HUDEP-2 (cell line): ENCODE measurements at regions not wholly inside any gene's neighbourhood (a gene's known extent, or its start where the extent isn't known, plus 50 kb on each side); places are given as distances from the start of the nearest gene placed in this dataset.
"Not testable (repeated sequence)": the region's sequence is repeated elsewhere in the genome, so short reads cannot be mapped to it uniquely, and the experiment has no call there.

ENCODE experiments used
- DNase-seq, 76 experiments: peaks; one replicate each; lab custom pipeline; 2025; ENCODE audit not compliant: unreplicated experiment in 76 of 76; lab: John Stamatoyannopoulos, UW

DNA sequence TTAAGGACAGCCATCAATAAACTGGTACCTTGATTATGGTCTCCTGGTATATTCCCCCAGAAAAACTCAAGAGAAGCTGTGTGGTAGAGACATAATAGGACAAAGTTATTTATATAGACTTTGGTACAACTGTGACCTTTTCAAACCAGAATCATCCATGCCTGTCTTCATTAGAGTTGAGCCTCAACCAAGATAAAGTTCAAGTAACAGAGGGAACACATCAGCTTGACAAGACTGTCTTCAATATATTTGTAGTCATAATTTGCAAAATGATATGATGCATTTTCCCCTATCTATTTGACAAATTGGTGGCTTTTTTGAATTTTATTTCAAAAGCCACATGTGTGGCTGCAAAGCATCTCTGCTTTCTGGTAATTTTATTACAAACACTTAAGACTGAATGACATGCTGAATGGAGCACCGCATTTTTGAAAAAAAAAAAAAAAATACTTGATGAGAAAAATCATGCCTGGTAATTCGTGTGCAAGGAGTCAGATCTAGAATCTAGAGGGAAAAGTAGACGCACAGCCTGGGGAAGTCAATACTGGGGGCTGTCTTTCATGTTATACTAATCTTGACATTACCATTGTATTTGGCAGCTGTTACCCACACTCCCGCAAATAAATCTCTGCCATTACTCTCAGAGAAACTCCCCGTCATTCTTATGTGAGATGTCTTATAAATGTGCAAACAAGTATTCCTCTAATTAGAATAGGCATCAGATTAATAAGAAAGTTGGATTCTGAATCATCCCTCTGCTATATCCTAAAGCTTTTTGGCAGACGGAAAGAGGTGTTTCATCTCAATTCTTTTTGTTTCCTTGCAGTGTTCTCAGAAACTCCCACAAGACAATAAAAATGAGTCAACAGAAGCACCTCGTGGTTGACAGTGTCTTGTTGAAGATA lies 554.8 kb upstream of the CBLB start:
- DNase-seq, result no peak

DNA sequence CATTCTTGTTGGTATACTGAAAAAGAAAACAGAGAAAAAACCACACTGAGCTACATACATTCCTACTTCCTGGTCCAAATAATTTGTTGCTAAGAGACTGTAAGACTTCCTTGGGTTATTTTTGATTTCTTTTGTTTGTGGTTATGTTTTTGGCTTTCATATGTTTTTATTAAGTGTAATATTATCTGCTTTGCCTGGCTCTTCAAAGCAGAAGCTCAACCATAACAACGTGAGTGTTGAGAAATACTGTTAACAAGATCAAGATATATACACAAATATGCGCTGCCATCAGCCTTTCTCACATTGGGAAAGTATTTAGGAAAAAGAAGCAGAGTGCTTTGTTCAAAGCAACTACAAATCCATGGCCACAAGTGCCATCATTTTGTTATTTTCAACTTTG lies 556.2 kb upstream of the CBLB start:
- DNase-seq, result no peak

DNA sequence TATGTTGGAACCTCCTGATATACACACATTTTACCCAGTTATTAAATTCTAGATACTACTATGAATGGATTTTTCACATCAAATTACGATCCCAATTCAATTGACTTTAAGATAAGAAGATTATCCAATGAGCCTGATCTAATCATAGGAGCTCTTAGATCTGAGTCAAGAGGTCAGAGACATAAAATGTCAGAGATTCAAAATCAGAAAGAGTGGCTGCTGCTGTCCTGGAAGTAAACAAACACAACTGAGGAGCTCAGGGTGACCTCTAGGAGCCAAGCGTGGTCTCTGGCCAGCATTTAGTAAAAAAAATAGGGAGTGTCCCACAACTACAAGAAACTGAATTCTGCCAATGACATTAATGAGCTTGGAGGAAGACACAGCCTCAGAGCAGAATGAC lies 557.1 kb upstream of the CBLB start:
- DNase-seq, result no peak

DNA sequence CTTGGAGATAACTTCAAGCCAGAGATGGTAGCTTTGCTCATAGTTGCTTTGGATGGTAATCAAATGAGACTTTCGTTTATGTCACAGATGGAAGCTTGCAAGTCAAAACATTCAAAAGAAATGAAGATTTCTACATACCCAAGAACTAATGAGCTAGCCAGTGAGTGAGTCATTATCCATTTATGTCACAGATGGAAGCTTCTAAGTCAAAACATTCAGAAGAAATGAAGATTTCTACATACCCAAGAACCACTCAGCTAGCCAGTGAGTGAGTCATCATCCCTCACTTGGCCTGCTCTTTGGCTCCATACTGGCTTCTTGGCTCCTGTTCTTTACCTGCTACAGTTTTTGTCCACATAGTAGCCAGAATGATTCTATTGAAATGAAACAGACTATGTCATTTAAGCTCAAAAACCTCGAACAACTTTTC lies 559.8 kb upstream of the CBLB start:
- DNase-seq, result no peak

DNA sequence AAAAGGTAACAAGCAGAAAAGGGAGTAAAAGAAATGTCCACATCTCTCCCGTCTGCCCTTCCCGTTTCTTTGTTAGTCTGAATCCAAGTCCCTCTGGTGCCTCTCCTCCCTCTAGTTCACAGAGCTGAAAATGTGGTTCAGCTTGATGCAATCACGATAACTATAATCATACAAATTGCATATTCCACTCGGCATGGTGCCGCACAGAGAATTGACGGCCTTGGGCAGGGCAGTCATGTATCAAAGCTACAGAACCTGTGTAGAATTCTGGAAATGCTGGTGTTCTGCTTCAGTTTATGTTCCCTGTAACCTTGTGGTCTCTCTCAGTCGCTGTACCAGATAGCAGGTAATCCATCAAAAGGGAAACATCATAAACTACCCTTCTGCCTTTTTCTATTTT lies 562.9 kb upstream of the CBLB start:
- DNase-seq, result no peak

DNA sequence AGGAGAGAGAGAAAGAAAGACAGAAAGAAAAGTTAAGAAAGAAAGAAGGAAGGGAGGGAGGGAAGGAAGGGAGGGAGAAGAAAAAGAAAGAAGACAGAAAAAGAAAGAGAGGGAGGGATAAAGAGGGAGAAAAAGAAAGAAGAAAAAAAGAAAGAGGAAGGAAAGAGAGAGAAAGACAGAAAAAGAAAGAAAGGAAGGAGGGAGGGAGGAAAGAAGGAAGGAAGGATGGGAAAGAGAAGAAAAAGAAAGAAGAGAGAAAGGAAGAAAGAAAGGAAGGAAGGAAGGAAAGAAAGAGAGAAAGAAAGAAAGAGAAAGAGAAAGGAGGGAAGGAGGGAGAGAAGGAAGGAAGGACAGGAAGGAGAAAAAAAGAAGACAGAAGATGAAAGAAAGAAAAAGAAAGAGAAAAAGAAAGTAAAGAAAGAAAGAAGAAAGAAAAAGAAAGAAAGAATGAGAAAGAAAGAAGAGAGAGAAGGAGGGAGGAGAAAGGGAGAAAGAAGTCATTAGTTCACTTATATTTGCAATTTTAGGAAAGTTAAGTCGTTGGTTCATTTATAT lies 567.2 kb upstream of the CBLB start:
- DNase-seq, result no peak

DNA sequence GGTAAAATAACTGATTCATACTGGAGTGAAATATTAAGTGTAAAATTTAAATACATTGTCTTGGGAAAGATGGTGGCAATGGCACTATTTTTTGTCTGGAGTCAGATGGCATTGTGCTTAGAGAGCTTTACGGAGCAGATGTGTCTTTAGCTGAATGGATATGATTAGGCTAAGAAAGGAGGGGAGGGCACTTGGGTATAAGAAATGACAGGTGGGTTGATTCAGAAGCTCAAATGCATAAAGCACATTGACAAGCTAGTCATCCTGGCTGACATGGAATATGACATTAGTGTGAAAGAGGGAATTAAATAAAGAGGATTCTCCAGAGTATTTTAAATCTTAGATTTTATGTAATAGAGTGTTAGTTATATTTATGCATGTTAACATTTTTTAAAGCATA lies 570.1 kb upstream of the CBLB start:
- DNase-seq, result no peak

DNA sequence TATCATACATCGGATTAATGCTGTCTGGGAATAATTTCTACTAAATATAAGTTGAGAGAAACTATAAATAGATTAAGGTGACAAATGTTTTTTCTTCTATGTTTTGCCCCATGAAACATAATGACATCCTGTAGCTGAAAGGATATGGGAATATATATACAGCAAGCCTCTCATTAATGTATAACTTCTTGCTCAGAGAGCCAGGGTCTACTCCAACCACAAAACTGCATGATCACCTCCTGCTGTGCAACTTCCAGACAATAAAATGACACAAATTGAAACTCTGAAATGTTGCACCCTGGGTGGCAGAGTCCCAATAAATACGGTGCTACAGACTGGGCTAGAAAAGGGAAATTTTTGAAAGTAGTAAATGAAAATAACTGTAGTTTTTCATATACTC lies 571.9 kb upstream of the CBLB start:
- no peak for DNase-seq

DNA sequence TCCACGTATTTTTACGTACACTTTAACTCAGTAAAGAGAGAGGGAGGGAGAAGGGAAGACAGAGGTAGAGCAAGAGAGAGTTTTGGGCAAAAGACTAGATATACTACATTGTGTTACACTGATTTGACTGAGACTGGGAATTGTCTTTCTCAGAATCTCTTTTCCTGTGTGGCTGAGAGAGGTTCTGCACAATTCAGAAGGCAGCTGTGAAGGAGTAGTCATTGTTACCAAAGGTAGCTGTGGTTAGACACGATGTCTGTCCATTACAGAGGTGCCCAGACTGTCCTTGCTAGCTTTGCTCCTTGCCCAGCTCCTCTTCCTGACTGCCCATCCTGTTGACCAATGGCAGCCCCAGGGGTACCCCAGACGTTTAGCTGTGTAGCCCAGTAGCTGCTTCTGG lies 577.5 kb upstream of the CBLB start:
- DNase-seq, result no peak

DNA sequence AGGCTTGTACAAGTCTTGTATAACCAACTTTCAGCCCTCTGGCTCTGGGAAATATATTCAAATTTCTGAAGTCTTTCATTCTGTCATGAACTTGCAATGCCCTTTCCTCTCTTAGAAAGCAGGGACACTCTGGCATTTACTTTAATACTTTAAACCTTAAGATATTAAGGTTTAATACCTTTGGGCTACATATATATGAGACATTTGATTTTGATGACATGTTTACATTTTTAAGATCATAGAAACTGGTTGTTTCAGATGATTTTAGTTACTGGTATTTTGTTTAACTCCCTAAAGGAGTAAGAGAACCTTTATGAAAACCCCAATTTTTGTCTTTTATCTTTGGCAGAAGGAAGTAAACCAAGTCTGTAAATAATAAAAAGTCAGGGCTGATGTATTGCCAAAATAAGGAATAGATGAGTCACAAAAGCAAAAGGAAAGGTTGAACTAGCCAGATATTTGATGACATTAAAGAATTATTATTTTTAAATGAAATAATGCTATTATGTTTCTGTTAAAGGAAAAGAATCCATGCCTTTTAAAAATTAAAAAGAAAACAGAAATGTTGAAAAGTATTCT lies 579.0 kb upstream of the CBLB start:
- DNase-seq, result no peak

DNA sequence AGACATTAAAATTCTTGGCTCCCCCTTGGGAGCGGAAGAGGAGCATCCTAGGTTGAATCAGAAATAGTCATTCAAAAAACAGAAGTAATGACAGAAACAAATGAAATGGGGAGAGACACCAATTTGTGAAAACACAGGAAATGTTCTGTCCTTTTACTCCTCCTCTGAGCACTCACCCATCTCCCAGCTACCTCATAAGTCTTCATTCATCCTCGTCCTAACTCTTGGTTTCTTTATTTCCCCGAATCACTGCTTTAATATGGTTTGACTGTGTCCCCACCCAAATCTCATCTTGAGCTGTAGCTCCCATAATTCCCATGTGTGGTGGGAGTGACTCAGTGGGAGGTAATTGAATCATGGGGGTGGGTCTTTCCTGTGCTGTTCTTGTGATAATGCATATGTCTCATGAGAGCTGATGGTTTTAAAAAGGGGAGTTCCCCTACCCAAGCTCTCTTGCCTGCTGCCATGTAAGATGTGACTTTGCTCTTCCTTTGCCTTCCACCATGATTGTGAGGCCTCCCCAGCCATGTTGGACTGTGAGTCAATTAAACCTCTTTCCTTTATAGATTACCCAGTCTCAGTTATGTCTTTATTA lies 579.7 kb upstream of the CBLB start:
- not testable (repeated sequence) for DNase-seq

DNA sequence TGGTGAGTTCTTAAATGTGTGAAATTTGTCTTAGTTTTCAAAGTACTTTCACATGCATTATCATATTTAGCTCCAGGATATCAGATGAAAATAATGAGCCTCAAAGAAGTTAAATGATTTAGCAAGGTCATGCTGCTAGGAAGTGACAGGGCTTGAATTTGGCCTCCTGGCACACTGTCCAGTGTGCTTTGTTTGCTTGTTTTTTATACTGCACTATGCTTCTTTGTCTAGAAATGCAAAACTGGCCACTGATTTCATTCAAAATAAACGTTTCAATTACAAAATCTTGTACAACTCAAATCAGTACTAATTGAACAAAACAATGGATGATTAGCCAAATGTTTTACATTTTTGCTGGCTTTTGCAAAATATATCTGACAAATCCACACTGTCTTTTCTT lies 583.3 kb upstream of the CBLB start:
- no peak for DNase-seq

DNA sequence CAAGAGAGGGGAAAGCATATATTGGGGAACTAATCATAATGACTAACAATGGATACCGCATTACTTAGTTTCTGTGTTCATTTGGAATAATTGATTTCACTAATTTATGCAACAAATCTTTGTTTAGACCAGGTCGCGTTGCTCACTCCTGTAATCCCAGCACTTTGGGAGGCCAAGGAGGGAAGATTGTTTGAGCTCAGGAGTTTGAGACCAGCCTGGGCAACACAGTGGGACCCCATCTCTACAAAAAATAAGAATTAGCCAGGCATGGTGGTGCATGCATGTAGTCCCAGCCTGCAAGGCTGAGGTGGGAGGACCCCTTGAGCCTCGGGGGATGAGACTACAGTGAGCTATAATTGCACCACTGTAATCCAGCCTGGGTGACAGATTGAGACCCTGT lies 585.7 kb upstream of the CBLB start:
- no peak for DNase-seq

DNA sequence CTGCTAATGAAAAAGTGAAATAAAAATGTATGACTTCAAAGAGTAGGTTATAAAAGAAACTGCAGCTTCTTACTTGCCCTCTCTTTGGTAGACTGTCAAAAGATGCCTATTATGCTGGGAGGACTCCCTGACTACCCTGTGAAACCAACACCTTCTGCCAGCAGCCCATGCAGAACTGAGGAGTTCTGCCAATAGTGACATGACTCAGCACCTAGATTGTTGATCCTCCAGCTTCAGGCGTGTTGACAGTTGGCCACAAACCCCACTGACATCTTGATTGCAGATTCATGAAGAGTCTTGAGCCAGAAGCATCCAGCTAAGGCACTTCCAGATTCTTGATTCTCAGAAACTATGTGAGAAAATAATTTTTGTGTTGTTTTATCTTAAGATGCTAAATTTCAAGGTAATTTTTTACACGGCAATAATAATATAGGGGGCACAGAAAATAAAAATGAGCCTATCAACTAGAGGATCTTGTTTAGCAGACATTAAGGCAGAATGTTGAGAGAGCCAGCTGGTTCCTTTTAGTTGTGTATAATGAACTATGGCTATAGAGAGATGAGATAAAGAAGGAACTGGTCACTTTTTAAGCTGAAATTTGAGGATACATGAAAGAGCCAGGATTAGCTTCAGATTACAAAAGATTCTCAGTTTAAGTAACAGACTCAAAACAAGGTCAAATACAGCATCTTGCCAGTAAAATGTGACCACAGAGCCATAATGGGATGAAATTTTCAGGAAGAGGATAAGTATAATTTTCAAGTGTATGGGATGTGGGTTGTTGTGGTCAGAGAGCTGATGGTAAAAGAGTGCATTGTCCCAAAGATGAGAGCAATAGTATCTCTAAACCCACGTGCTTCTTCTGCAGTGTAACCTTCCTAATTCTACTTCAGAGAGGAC lies 588.7 kb upstream of the CBLB start:
- DNase-seq, result peak in 55 of 76 experiments; percentile 1 to 80 (median 21)

DNA sequence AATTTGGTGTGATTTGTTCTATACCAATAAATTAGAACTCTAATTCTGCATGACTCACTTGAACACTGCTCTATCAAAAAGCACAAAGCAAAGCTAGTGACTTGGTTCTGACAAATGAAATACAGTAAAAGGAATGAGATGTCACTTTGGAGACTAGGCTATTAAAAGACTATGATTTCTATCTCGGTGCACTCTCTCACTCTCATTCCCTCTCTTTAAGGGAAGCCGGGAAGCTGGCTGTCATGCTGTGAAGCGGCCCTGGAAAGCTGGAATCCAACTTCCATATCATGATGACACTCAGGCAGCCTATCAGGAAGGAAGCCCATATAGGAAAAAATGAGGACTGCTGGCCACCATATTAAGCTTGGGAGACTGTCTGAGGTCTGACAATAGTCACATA lies 590.1 kb upstream of the CBLB start:
- no peak for DNase-seq

DNA sequence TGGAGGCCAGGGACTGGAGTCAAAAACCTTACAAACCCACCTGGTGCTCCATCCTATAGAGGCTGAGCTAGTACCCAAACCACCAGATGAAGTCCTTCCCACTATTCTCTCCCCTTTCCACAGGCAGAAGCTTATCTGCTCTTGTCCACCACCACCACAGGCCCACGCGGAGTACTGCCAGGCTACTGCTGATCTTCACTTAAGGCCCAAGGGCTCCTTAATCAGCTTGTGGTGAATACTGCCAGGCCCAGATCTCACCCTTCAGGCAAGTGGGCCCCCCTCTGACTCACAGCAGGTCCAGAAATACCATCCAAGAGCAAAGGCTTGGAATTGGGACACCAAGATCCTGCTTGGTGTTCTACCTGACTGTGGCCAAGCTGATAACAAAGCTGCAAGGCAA lies 598.1 kb upstream of the CBLB start:
- DNase-seq, result peak in 1 of 76 experiments; percentile 5

DNA sequence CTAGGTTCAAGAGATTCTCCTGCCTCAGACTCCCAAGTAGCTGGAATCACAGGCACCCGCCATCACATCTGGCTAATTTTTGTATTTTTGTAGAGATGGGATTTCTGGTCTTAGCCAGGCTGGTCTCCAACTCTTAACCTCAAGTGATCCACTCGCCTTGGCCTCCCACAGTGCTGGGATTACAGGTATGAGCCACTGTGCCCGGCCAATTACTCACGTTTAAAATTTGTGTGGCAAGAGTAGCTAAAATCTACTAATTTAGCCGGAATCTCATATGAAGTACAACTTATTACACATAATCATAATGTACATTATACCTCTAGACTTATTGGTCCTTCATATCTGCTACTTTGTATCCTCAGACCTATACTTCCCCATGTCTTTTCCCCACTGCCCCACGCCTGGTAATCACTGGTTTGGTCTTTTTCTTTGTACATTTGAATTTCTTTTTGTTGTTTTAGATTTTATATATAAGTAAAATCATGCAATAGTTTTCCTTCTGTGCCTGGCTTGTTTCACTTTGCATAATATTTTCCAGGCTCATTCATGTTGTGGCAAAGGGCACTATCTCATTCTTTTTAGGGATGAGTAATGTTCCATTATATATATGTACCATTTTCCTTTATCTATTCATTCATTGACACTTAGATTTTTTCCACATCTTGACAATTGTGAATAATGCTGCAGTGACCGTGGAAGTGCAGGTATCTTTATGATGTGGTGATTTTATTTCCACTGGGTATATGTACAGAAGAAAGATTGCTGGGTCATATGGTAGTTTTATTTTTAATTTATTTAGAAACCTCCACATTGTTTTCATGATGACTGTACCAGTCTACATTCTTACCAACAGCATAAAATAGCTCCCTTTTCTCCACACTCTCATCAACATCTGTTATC lies 605.0 kb upstream of the CBLB start:
- DNase-seq, result no peak

DNA sequence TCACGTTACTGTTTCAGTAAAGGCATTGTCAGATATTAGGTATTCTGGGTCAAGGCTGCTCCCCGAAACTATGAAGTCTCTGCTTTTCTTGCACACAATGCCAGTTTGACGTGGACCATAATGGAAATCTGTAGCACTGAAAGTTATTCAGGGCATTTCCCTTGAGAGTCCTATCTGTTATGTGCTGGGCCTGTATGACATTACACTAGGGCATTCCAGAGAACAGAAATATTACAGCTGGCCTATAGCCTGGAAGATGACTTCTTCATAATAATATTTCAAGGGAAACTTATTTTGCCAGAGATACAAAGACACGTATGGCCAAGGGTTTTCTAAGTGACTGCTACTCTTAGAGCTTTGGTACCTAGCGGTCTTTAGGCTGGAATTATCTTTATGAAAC lies 613.6 kb upstream of the CBLB start:
- no peak for DNase-seq

DNA sequence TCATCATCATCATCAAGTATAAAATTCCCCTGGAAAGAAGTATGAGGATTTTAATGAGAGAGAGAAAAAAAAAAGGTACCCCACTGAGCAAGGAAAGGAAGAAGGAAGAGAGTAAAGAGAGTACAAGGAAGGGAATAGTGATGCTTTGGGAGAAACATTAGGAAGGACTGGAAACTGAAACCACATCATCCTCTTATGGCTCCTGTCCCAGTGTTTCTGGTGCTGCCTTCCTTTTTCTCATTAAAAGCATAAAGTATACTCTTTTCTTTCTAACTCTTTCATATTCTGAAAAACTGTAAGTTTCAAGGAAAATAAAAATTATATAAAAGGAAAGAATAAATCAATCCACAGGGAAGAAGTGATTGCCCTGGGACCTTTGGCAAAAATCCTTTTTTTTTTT lies 616.4 kb upstream of the CBLB start:
- DNase-seq, result no peak

DNA sequence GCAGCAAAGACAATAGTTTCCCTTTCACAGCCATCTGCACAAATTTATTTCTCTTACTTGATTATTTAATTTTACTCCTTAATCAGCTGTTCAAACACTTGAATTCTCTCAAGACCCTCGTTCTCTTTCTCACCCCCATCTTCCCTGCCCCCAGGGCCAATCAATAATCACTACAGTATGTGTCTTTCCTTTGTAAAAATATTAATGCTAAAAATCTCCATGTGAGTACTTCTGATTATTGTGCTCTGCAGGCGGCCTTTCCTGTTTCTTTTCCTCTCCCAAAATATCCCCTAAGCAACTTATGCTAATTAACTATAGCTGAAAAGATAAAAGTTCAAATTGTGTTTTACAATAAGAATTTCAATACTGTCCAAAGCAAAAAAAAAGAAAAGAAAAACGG lies 617.0 kb upstream of the CBLB start:
- DNase-seq, result no peak
